ENCODE measurements at regions not wholly inside any gene's neighbourhood (a gene's known extent, or its start where the extent isn't known, plus 50 kb on each side); places are given as distances from the start of the nearest gene placed in this dataset.

GRCh38 chr6:131400779-131401496 is 172.1 kb upstream of the ARG1 start:
- no peak for DNase-seq
- ChIA-PET POLR2A (no interaction called here), CTCF (no interaction called here)
- no peaks in the 10 kb centered on the region for H3K36me3 Mint-ChIP-seq (ENCODE audit: insufficient read depth, unreplicated experiment)
- Histone ChIP-seq H3K27me3 (replicated peaks; ENCODE audit: control insufficient read depth, insufficient read depth, low read length) (no peaks in the 10 kb centered on the region), H3K9me3 (no peaks in the 10 kb centered on the region), H3K36me3 (ENCODE audit: control insufficient read depth, insufficient read depth, low read length) (no peaks in the 10 kb centered on the region), H3K4me3 (ENCODE audit: low read depth, low read length) (no peak overlapping the region), H3K4me1 (no peaks in the 10 kb centered on the region)
- intact Hi-C loops (cut with micrococcal nuclease; ENCODE audit: unreplicated experiment), result no loop called here
- H3K27me3 Mint-ChIP-seq (ENCODE audit: insufficient read depth, unreplicated experiment), result no peaks in the 10 kb centered on the region
- BruUV-seq (replicated peaks), result no TSS peak
- no peaks in the 10 kb centered on the region for H3K4me1 Mint-ChIP-seq (ENCODE audit: low read depth, unreplicated experiment)
- H3K9me3 Mint-ChIP-seq (ENCODE audit: unreplicated experiment), result no peaks in the 10 kb centered on the region
- TF ChIP-seq, protein P1, sequence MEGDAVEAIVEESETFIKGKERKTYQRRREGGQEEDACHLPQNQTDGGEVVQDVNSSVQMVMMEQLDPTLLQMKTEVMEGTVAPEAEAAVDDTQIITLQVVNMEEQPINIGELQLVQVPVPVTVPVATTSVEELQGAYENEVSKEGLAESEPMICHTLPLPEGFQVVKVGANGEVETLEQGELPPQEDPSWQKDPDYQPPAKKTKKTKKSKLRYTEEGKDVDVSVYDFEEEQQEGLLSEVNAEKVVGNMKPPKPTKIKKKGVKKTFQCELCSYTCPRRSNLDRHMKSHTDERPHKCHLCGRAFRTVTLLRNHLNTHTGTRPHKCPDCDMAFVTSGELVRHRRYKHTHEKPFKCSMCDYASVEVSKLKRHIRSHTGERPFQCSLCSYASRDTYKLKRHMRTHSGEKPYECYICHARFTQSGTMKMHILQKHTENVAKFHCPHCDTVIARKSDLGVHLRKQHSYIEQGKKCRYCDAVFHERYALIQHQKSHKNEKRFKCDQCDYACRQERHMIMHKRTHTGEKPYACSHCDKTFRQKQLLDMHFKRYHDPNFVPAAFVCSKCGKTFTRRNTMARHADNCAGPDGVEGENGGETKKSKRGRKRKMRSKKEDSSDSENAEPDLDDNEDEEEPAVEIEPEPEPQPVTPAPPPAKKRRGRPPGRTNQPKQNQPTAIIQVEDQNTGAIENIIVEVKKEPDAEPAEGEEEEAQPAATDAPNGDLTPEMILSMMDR (IDR thresholded peaks at IDR 0.05; ENCODE audit: insufficient read depth in 1 of 2, low read depth in 1 of 2, low read length in 1 of 2, severe bottlenecking in 1 of 2, unreplicated experiment in 1 of 2), result no peak
- H3K27ac Mint-ChIP-seq (ENCODE audit: unreplicated experiment), result no peak overlapping the region
- H3K4me3 Mint-ChIP-seq (ENCODE audit: unreplicated experiment), result no peak overlapping the region

- Histone ChIP-seq H3K27me3 (replicated peaks; ENCODE audit: control insufficient read depth, insufficient read depth, low read length) (no peaks in the 10 kb centered on the region), H3K4me1 (0 out of 2 replicates have a peak, but pooled peaks cover 1% of the 10 kb centered on the region), H3K9me3 (no peaks in the 10 kb centered on the region), H3K36me3 (ENCODE audit: control insufficient read depth, insufficient read depth, low read length) (no peaks in the 10 kb centered on the region), H3K4me3 (ENCODE audit: low read depth, low read length) (no peak overlapping the region)
- Mint-ChIP-seq H3K27me3 (ENCODE audit: insufficient read depth, unreplicated experiment) (no peaks in the 10 kb centered on the region), H3K27ac (ENCODE audit: unreplicated experiment) (no peak overlapping the region), H3K9me3 (ENCODE audit: unreplicated experiment) (peaks cover 8% of the 10 kb centered on the region), H3K4me1 (ENCODE audit: low read depth, unreplicated experiment) (peaks cover 8% of the 10 kb centered on the region), H3K36me3 (ENCODE audit: insufficient read depth, unreplicated experiment) (no peaks in the 10 kb centered on the region), H3K4me3 (ENCODE audit: unreplicated experiment) (no peak overlapping the region)
- no peak for DNase-seq
- ChIA-PET POLR2A (no interaction called here), CTCF (interaction anchor here (0.7 kb wide), 1 partner anchor 51 kb away, joined by 4 read pairs; no protein-coding TSS in a partner anchor)
- intact Hi-C loops (cut with micrococcal nuclease; ENCODE audit: unreplicated experiment), result no loop called here
- TF ChIP-seq, protein P1 (IDR thresholded peaks at IDR 0.05; ENCODE audit: insufficient read depth in 1 of 2, low read depth in 1 of 2, low read length in 1 of 2, severe bottlenecking in 1 of 2, unreplicated experiment in 1 of 2), result no peak
- no TSS peak for BruUV-seq (replicated peaks)
Observed at GRCh38 chr6:131408811-131409210, 164.2 kb upstream of the ARG1 start.

- Mint-ChIP-seq H3K27me3 (ENCODE audit: insufficient read depth, unreplicated experiment) (no peaks in the 10 kb centered on the region), H3K4me1 (ENCODE audit: low read depth, unreplicated experiment) (peaks cover 8% of the 10 kb centered on the region), H3K4me3 (ENCODE audit: unreplicated experiment) (no peak overlapping the region), H3K9me3 (ENCODE audit: unreplicated experiment) (peaks cover 8% of the 10 kb centered on the region), H3K27ac (ENCODE audit: unreplicated experiment) (no peak overlapping the region), H3K36me3 (ENCODE audit: insufficient read depth, unreplicated experiment) (no peaks in the 10 kb centered on the region)
- Histone ChIP-seq H3K4me3 (ENCODE audit: low read depth, low read length) (no peak overlapping the region), H3K4me1 (0 out of 2 replicates have a peak, but pooled peaks cover 3% of the 10 kb centered on the region), H3K9me3 (no peaks in the 10 kb centered on the region), H3K36me3 (ENCODE audit: control insufficient read depth, insufficient read depth, low read length) (no peaks in the 10 kb centered on the region), H3K27me3 (replicated peaks; ENCODE audit: control insufficient read depth, insufficient read depth, low read length) (no peaks in the 10 kb centered on the region)
- TF ChIP-seq, protein P1 (IDR thresholded peaks at IDR 0.05; ENCODE audit: insufficient read depth in 1 of 2, low read depth in 1 of 2, low read length in 1 of 2, severe bottlenecking in 1 of 2, unreplicated experiment in 1 of 2), result no peak
- intact Hi-C loops (cut with micrococcal nuclease; ENCODE audit: unreplicated experiment), result no loop called here
- POLR2A ChIA-PET, result no interaction called here
- CTCF ChIA-PET, result no interaction called here
- DNase-seq, result no peak
- BruUV-seq (replicated peaks), result no TSS peak
Observed at GRCh38 chr6:131410785-131411184, 162.2 kb upstream of the ARG1 start.
